ENCODE measurements at regions not wholly inside any gene's neighbourhood (a gene's known extent, or its start where the extent isn't known, plus 50 kb on each side); places are given as distances from the start of the nearest gene placed in this dataset.

DNA sequence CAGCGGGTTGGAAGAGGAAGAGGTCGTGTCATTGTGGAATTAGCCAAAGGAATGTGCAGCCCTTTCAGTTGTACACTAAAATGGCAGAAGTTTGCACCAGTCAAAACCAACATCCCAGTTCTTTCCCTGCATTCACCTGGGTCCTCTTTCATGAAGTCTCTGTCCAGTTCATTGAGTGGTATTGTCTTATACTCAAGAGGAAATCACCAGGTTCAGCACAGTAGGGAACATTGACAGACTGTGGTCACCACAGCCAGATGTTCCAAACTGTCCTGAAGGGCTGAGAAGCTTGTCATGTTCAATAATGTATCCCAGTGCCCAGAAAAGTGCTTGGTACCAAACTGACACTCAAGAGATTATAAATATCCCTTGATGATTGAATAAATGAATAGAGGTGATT is 131.6 kb downstream of the GLUL start:
- TF ChIP-seq, protein P1, sequence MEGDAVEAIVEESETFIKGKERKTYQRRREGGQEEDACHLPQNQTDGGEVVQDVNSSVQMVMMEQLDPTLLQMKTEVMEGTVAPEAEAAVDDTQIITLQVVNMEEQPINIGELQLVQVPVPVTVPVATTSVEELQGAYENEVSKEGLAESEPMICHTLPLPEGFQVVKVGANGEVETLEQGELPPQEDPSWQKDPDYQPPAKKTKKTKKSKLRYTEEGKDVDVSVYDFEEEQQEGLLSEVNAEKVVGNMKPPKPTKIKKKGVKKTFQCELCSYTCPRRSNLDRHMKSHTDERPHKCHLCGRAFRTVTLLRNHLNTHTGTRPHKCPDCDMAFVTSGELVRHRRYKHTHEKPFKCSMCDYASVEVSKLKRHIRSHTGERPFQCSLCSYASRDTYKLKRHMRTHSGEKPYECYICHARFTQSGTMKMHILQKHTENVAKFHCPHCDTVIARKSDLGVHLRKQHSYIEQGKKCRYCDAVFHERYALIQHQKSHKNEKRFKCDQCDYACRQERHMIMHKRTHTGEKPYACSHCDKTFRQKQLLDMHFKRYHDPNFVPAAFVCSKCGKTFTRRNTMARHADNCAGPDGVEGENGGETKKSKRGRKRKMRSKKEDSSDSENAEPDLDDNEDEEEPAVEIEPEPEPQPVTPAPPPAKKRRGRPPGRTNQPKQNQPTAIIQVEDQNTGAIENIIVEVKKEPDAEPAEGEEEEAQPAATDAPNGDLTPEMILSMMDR (IDR thresholded peaks at IDR 0.05): no peak
- TF ChIP-seq POLR2A (IDR thresholded peaks at IDR 0.05): no peak
